Upper lobe of left lung (tissue), 4 donors: ENCODE measurements at regions not wholly inside any gene's neighbourhood (a gene's known extent, or its start where the extent isn't known, plus 50 kb on each side); places are given as distances from the start of the nearest gene placed in this dataset.

Experiments used
- EP300 ChIP-seq, 4 donors: sonication (generic); formaldehyde crosslinking; IDR thresholded peaks; one replicate each; pipeline ENCODE4 v1.5.1; 2017; ENCODE audit warnings: antibody characterized with exemption in 4 of 4, control low read depth in 2 of 4
- POLR2A ChIP-seq, 4 donors: fragments of 450-650 bp; IDR thresholded peaks; one replicate each; pipeline ENCODE4 v1.5.1; 2016 to 2017; ENCODE audit warnings: antibody characterized with exemption in 4 of 4, mild to moderate bottlenecking in 2 of 4
- TF ChIP-seq, protein P1 (sequence below), 6 experiments: fragments of 450-650 bp in 4 of 6; fragments of 200-600 bp in 2 of 6; sonication (generic) in 2 of 6; IDR thresholded peaks; one replicate each; pipeline ENCODE4 v1.5.1; 2016 to 2019; ENCODE audit warnings: antibody characterized with exemption in 6 of 6

DNA sequence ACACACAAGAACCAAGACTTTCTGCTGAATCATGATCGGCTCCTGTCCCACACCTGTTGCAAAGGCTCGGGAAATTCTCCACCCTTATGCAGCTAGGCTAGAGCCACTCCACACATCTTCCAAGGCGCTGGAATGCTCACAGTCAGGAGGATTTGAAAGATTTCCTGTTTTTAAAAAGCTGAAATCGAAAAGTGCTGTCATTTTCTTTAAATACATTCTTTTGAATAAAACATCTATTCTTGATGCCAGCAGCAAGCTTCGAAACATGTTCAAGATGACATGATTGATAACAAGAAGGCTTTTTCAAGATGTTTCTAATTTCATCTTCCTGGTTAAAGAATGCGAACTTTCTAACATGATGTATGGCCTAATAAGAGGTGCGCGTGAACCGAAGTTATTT is 219.7 kb upstream of the CDH5 start:
- TF ChIP-seq, protein P1, sequence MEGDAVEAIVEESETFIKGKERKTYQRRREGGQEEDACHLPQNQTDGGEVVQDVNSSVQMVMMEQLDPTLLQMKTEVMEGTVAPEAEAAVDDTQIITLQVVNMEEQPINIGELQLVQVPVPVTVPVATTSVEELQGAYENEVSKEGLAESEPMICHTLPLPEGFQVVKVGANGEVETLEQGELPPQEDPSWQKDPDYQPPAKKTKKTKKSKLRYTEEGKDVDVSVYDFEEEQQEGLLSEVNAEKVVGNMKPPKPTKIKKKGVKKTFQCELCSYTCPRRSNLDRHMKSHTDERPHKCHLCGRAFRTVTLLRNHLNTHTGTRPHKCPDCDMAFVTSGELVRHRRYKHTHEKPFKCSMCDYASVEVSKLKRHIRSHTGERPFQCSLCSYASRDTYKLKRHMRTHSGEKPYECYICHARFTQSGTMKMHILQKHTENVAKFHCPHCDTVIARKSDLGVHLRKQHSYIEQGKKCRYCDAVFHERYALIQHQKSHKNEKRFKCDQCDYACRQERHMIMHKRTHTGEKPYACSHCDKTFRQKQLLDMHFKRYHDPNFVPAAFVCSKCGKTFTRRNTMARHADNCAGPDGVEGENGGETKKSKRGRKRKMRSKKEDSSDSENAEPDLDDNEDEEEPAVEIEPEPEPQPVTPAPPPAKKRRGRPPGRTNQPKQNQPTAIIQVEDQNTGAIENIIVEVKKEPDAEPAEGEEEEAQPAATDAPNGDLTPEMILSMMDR (IDR thresholded peaks at IDR 0.05), result no peak
- TF ChIP-seq POLR2A (IDR thresholded peaks at IDR 0.05) (no peak), EP300 (IDR thresholded peaks at IDR 0.05) (no peak)
